Caki2 (cell line): ENCODE measurements at regions not wholly inside any gene's neighbourhood (a gene's known extent, or its start where the extent isn't known, plus 50 kb on each side); places are given as distances from the start of the nearest gene placed in this dataset.
"Not testable (repeated sequence)": the region's sequence is repeated elsewhere in the genome, so short reads cannot be mapped to it uniquely, and the experiment has no call there.

Source experiments
- DNase-seq: peaks from one replicate; pipeline ENCODE4 v3.0.0-alpha.2; 2015; ENCODE audit warnings: low read depth
- in situ Hi-C: cut with HindIII; loops from 2 replicates; pipeline ENCODE4 v1.10.0; 2016; ENCODE audit warnings: low sequenced_read_pairs, low pct_unique_long_range_greater_than_20kb, mixed read lengths

- in situ Hi-C loops, result no loop called here
- DNase-seq, result no peak
These were observed 614.7 kb upstream of the EPHA5 start for GRCh38 chr4:66284991-66285451.

DNA sequence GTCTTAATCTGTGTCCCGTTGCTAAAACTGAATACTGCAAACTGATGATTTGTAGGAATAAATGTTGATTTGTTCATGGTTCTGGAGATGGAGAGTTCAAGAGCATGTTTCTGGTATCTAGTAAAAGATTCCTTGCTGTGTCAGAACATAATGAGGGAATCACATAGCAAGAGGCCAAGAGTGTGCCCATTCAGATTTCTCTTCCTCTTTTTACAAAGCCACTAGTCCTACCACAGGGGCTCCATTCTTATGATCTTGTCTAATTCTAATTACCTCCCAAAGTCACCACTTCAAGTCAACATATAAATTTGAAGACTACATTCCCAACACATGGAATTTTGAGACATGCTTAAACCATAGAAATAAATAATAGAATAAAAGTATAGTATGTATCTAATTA is 608.8 kb upstream of the EPHA5 start:
- DNase-seq, result no peak
- in situ Hi-C loops, result no loop called here

DNA sequence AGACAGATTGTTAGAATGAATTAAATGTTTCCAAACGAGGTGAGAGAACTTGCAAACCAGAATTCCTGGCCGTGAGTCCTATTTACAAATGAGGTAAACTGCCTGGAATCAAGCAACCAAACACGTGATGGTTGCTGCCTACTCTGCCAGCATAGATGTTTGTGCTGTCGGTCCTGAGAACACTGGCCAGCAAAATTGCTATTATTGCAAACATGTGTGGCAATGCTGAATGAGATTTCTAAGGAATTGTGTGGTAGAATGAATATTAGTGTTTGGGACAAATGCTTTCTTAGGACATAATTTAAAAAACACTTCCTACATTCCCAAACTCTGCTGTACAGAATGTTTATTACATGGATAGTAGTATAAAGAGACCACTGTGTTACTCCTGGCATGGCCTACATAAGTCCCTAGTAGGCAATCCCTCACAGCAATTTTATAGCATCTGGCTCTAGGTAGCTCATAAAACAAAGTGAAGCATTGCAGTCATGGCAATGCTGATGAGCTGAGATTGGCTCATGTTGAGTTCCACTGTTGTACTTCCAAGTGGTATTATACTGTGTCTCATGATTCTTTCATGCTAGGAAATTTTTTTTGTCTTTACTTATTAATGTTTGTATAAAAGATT is 605.2 kb upstream of the EPHA5 start:
- no peak for DNase-seq
- in situ Hi-C loops, result no loop called here

GRCh38 chr4:66273110-66273509 is 602.8 kb upstream of the EPHA5 start:
- in situ Hi-C loops, result no loop called here
- DNase-seq, result no peak

DNA sequence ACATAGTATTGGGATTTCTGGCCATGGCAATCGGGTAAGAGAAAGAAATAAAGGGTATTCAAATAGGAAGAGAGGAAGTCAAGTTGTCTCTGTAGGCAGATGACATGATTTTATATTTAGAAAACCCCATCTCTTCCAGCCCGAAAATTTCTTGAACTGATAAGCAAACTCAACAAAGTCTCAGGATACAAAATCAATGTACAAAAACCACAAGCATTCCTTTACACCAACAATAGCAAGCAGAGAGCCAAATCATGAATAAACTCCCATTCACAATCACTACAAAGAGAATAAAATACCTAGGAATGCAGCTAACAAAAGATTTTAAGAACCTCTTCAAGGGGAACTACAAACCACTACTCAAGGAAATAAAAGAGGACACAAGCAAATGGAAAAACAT is 600.1 kb upstream of the EPHA5 start:
- DNase-seq, in situ Hi-C loops: not testable (repeated sequence)

GRCh38 chr4:66266554-66266953 is 596.3 kb upstream of the EPHA5 start:
- DNase-seq, in situ Hi-C loops: not testable (repeated sequence)

GRCh38 chr4:66266035-66266434 is 595.7 kb upstream of the EPHA5 start:
- no peak for DNase-seq
- in situ Hi-C loops, result no loop called here

GRCh38 chr4:66252291-66252690 is 582.0 kb upstream of the EPHA5 start:
- in situ Hi-C loops, result no loop called here
- DNase-seq, result no peak

GRCh38 chr4:66246643-66247042 is 576.4 kb upstream of the EPHA5 start:
- in situ Hi-C loops, result no loop called here
- DNase-seq, result no peak

- in situ Hi-C loops, result no loop called here
- no peak for DNase-seq
These were observed 565.6 kb upstream of the EPHA5 start for GRCh38 chr4:66235876-66236275.

DNA sequence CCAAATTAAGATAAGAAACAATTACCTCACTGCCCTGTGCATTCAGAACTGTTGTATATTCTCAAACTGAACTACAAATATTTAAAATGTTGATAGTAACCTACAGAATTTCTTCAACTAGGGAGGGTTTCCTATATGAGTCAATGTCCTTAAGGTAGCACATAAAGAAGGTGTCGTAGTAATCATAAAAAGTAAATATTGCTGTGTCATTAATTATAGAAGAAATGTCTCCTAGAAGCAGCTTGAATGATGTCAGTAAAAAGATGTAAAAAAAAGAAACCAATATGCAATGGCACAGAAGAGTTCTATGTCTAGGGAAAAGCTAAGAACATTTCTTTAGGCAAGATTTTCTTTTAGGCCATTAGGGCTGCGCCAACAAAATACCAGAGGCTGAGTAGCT is 559.6 kb upstream of the EPHA5 start:
- DNase-seq, result no peak
- in situ Hi-C loops, result no loop called here

- no peak for DNase-seq
- in situ Hi-C loops, result no loop called here
These were observed 555.2 kb upstream of the EPHA5 start for GRCh38 chr4:66225539-66225938.

- in situ Hi-C loops, result no loop called here
- no peak for DNase-seq
These were observed 552.9 kb upstream of the EPHA5 start for GRCh38 chr4:66223068-66223703.

DNA sequence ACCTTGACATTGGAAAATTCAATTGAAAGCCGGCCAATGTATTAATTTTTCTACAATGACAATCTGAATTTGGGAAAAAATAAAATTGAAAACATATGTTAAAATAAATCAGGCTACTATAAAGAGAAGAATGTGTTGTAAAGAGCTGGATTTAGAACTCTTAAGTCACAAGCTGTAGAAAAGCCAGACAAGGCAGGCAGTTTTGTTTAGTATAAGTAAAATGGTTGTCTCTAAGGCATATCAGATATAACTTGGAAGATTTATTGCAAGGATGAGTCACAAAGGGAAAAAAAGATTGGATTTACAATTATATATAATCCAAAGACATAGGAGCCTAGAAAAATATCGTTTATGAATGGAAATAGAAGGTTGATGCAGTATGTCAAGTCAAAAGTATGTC is 549.1 kb upstream of the EPHA5 start:
- in situ Hi-C loops, result no loop called here
- DNase-seq, result no peak

DNA sequence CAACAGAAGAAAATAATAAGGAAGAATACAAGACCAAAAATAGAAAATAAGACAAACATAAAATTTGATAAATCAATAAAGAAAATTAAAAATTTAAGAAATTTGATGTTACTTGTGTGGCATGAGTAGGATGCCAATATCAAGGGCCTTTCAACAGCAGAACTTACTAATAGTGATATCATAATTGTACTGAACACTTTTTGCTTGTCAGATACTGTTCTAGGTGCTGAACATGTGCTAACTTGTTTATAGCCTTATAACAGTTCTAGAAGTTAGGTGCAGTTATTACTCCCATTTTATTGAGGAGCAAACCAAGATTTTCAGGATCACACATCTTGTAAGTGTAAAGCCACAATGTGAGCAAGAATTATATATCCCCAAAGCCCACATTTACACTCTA is 546.0 kb upstream of the EPHA5 start:
- no peak for DNase-seq
- in situ Hi-C loops, result no loop called here

GRCh38 chr4:66212489-66212888 is 542.2 kb upstream of the EPHA5 start:
- in situ Hi-C loops, result no loop called here
- no peak for DNase-seq

DNA sequence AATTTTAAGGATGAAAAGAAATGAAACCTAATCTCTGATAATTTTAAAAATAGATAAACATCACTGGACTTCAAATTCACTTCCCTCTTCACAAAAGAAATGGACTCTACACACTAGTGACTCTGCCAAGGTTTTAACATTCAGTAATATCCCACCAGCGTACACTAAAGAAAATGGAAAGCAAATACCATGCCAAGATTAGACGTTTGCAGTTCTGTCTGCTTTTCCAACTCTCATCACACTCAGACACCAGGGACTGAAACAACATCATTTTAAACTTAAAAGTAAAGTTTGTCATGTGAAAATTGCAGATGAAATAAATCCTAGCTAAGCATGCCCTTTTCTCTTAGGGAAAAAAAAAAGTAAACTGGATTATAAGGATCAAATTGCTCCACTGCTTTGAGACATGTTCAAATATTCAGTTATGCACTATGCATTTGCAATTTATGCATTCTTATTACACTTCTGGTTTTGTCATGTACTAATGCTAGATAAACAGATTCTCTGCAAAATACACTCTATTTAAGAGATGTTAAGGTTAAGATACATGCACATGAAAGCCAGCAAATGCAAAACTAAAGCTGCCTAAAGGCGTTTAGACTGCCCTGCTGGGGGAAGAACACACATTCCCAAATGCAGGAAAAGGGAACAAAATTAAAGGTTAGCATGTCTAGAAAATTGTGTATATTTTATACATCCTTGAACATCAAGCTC is 534.4 kb upstream of the EPHA5 start:
- no peak for DNase-seq
- in situ Hi-C loops, result no loop called here

DNA sequence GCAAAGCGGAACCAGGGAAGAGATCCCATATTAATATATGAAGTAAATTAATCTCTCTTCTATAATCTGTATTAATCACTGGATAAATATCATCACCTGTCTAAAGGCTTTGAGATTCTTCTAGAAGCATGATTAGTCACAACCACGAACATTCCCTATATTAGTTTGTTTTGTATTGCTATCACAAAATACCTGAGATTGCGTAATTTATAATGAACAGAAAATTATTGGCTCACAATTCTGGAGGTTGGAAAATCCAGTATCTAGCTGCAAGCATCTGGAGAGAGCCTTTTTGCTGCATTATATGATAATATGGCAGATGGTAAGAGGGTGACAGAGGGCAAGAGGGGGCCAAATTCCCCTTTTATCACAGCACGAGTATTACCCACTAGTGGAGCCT is 532.6 kb upstream of the EPHA5 start:
- in situ Hi-C loops, result no loop called here
- no peak for DNase-seq

GRCh38 chr4:66197451-66197850 is 527.2 kb upstream of the EPHA5 start:
- in situ Hi-C loops, result no loop called here
- no peak for DNase-seq

GRCh38 chr4:66193487-66193886 is 523.2 kb upstream of the EPHA5 start:
- in situ Hi-C loops, result no loop called here
- DNase-seq, result no peak
